DMS53 (cell line): ENCODE measurements at regions not wholly inside any gene's neighbourhood (a gene's known extent, or its start where the extent isn't known, plus 50 kb on each side); places are given as distances from the start of the nearest gene placed in this dataset.
"Not testable (repeated sequence)": the region's sequence is repeated elsewhere in the genome, so short reads cannot be mapped to it uniquely, and the experiment has no call there.

ENCODE experiments used
- DNase-seq: peaks from one replicate; lab custom pipeline; 2025; lab: John Stamatoyannopoulos, UW

GRCh38 chr6:141969768-141970415, 162.8 kb upstream of the GJE1 start:
- DNase-seq, result peak; percentile 6

- DNase-seq, result peak; percentile 25
These were observed 163.5 kb upstream of the GJE1 start for GRCh38 chr6:141969201-141969600.

- no peak for DNase-seq
These were observed 164.1 kb upstream of the GJE1 start for GRCh38 chr6:141968632-141969031.

- DNase-seq, result no peak
These were observed 167.6 kb upstream of the GJE1 start for GRCh38 chr6:141965016-141965545.

GRCh38 chr6:141963543-141964295, 169.0 kb upstream of the GJE1 start:
- no peak for DNase-seq

- no peak for DNase-seq
These were observed 175.5 kb upstream of the GJE1 start for GRCh38 chr6:141957271-141957670.

- DNase-seq, result no peak
These were observed 175.9 kb upstream of the GJE1 start for GRCh38 chr6:141956868-141957267.

GRCh38 chr6:141956046-141956761, 176.5 kb upstream of the GJE1 start:
- no peak for DNase-seq

- DNase-seq, result peak; percentile 14
These were observed 179.7 kb upstream of the GJE1 start for GRCh38 chr6:141953072-141953471.

GRCh38 chr6:141946502-141946901, 186.2 kb upstream of the GJE1 start:
- no peak for DNase-seq

- no peak for DNase-seq
These were observed 194.1 kb upstream of the GJE1 start for GRCh38 chr6:141938664-141939063.

- no peak for DNase-seq
These were observed 200.0 kb upstream of the GJE1 start for GRCh38 chr6:141932685-141933084.

GRCh38 chr6:141926200-141926900, 206.4 kb upstream of the GJE1 start:
- DNase-seq, result not testable (repeated sequence)

GRCh38 chr6:141925001-141925400, 207.7 kb upstream of the GJE1 start:
- no peak for DNase-seq

- no peak for DNase-seq
These were observed 209.8 kb upstream of the GJE1 start for GRCh38 chr6:141922898-141923297.

GRCh38 chr6:141916682-141917505, 215.8 kb upstream of the GJE1 start:
- peak; percentile 69 for DNase-seq

GRCh38 chr6:141914646-141915045, 218.1 kb upstream of the GJE1 start:
- DNase-seq, result no peak

- DNase-seq, result no peak
These were observed 226.1 kb upstream of the GJE1 start for GRCh38 chr6:141906569-141907080.

GRCh38 chr6:141890661-141891060, 242.1 kb upstream of the GJE1 start:
- DNase-seq, result no peak

- no peak for DNase-seq
These were observed 247.9 kb upstream of the GJE1 start for GRCh38 chr6:141884850-141885249.

- peak; percentile 23 for DNase-seq
These were observed 254.0 kb upstream of the GJE1 start for GRCh38 chr6:141878686-141879085.
